Epithelial cell of proximal tubule (primary cell): ENCODE measurements at regions not wholly inside any gene's neighbourhood (a gene's known extent, or its start where the extent isn't known, plus 50 kb on each side); places are given as distances from the start of the nearest gene placed in this dataset.

ENCODE experiments used
- DNase-seq: peaks from one replicate; pipeline ENCODE4 v3.0.0-alpha.2; 2011; ENCODE audit warnings: low read depth
- H3K4me3 ChIP-seq: 2 replicates; pipeline ENCODE4 v1.5.1; 2011; ENCODE audit warnings: low read depth, mild to moderate bottlenecking, low read length
- TF ChIP-seq, protein P1 (sequence below): conservative IDR thresholded peaks from 2 replicates; pipeline ENCODE4 v1.5.1; 2012; ENCODE audit warnings: low read depth, mild to moderate bottlenecking, low read length

DNA sequence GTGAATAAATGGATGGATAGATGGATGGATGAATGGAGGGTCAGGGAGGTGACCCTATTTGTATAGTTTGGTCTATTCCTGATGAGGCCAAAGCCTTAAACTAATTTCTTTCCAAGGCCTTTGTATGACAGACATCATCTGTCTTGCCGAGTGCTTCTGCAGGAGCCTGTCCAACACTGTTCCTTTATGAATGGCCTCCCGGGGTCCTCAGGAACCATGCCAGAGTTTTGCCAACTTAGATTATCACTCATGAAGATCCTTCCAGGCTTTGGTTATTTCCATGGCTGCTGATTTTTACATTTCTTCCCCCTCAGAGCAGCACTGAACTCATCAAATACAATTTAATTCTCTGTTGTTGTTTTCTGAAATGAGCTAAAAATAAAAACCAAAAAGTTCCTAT, 133.0 kb upstream of the SOX2 start:
- TF ChIP-seq, protein P1, sequence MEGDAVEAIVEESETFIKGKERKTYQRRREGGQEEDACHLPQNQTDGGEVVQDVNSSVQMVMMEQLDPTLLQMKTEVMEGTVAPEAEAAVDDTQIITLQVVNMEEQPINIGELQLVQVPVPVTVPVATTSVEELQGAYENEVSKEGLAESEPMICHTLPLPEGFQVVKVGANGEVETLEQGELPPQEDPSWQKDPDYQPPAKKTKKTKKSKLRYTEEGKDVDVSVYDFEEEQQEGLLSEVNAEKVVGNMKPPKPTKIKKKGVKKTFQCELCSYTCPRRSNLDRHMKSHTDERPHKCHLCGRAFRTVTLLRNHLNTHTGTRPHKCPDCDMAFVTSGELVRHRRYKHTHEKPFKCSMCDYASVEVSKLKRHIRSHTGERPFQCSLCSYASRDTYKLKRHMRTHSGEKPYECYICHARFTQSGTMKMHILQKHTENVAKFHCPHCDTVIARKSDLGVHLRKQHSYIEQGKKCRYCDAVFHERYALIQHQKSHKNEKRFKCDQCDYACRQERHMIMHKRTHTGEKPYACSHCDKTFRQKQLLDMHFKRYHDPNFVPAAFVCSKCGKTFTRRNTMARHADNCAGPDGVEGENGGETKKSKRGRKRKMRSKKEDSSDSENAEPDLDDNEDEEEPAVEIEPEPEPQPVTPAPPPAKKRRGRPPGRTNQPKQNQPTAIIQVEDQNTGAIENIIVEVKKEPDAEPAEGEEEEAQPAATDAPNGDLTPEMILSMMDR, result no peak
- no peak overlapping the region for H3K4me3 ChIP-seq
- no peak for DNase-seq

DNA sequence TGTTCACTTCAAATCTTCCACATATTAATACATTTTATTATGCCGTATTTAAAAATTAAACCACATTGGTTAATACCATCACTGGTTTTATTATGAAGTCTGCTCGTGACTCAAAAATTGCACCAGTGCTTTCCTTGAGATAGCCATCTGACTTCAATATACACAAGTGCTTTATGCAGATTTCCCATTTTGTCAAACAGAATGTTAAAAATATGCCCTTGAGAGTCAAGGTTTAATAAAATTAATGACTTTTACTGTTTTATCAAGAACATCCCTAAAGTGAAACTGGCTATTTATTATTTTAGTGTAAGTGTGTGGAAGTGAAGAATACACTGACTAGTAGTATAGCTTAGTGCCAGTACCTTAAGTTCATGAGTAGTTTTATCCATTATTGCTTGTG, 139.3 kb upstream of the SOX2 start:
- TF ChIP-seq, protein P1, result no peak
- no peak overlapping the region for H3K4me3 ChIP-seq
- no peak for DNase-seq

DNA sequence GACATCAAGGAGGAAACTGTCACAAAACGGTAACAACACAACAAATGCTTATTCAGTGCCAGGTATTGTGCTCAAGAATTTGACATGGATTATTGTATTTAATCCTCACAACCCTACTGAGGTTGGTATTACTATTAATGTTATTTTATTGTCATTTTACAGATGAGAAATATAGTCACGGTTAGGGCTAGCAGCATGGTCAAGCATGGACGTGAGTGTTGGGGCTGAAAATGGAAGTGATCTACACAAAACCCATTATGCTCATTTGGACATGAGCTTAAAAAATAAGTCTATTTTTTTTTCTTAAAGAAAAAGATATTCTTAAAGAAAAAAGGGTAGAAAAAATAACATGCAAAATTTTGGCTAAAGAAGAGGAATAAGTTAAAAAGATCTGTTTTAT, 141.3 kb upstream of the SOX2 start:
- H3K4me3 ChIP-seq, result no peak overlapping the region
- no peak for DNase-seq
- TF ChIP-seq, protein P1, result no peak

DNA sequence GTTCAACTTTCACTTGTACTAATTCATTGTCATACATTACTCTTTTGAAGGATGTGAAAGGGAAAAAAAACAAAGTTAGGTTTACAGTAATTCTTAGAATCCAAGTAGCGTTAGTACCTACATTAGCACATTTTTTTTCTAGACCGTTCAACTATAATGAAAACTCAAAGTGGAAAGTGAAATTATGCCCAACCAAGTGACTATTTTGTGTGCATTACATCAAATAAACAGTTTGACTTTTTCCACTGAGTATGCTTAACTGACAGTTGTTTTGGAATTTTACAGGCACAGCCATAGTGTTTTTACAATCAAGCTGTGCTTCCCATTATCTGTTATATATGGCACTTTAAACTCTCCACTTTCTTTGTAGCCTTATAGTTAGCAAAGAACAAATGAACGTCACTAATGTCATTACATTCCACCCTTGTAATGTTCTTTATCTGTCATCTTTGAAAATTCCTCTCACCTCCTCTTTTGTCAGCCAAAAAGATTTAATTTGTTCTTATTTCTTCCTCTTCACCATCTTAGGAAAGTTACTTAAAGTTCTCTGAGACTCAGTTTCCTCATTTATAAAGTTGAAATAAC, 142.3 kb upstream of the SOX2 start:
- TF ChIP-seq, protein P1, result no peak
- no peak overlapping the region for H3K4me3 ChIP-seq
- no peak for DNase-seq

DNA sequence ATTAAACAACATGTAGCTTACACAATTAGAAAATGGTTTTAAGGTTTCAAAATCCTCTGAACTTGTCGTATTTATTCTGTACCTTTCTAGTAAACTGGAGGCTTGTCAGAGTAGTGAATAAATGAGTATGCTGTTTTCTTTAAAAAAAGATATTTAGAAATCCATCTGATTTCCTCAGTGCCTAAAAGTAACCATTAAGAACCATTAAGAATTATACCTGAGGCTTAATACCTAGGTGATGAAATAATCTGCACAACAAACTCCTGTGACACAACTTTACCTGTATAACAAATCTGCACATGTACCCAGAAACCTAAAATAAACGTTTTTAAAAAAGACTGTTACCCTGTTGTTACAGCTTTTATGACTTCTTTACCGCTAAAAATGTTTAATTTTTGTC, 143.0 kb upstream of the SOX2 start:
- TF ChIP-seq, protein P1, result no peak
- no peak overlapping the region for H3K4me3 ChIP-seq
- no peak for DNase-seq

DNA sequence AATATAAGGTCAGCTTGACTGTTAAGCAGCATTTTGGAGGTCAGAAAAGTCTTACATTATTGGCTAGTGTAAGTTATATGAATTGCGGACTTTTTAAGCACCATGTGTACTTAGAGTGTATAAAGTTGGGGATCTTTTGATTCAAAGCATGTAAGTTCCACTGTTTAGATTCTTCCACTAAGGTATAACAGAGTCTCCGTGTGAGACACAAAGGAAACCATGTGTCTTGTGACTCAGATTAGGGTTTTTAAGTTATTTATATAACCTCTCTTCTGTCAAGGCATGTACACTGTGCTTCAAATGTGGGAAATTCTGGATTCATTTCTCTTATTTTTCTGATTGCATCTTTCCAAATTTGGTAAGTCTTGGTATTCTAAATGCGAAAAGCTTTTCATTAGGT, 143.5 kb upstream of the SOX2 start:
- H3K4me3 ChIP-seq, result no peak overlapping the region
- TF ChIP-seq, protein P1, result no peak
- no peak for DNase-seq

DNA sequence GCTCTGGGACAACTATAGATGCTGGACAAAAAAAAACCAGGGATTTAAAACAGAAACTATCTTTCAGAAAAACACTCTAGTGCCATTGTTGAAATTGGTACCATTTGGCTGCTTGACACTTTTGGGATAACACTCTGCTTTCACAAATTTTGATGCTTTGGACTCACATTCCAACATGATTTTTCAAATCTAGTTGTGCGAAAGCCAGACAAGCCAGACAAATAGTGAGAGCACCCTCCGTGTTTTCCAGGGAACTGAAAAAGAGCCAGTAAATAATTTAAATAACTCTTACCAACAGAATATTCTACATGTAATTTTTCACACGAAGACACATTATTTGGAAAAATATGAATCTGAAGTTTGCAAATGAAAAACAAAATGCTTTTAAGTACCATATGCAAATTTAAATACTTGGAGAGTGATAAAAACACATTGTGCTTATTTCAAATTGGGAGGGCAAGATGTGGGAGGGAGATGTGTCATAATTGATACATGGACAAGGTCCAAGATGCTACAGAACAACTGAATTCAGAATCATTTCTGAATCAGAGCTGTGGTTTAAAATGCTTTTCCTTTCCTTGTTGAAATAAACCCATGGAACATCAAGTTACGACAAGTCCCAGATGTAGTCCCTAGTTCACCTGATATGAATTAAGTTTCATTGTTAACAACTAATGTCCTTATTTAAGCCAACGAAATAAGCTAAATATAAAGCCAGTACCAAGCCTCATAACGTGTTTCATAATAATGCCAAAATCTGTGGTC, 144.2 kb upstream of the SOX2 start:
- H3K4me3 ChIP-seq, result no peak overlapping the region
- DNase-seq, result no peak
- TF ChIP-seq, protein P1, result no peak
